Lower leg skin (tissue), 4 donors: ENCODE measurements at regions not wholly inside any gene's neighbourhood (a gene's known extent, or its start where the extent isn't known, plus 50 kb on each side); places are given as distances from the start of the nearest gene placed in this dataset.

Experiments
- DNase-seq, 2 donors: peaks; one replicate each; pipeline ENCODE4 v3.0.0-alpha.2; 2019; ENCODE audit warnings: low spot score in 2 of 2
- H3K4me3 ChIP-seq: fragments of 200-600 bp; sonication (generic); 2 replicates; pipeline ENCODE4 v1.5.1; 2017; ENCODE audit warnings: mild to moderate bottlenecking, low read depth; ENCODE audit not compliant: poor library complexity, severe bottlenecking
- CTCF ChIP-seq, 3 donors: fragments of 450-650 bp; IDR thresholded peaks; one replicate each; pipeline ENCODE4 v1.5.1; 2016; ENCODE audit warnings: antibody characterized with exemption in 3 of 3, mild to moderate bottlenecking in 3 of 3, moderate library complexity in 2 of 3
- POLR2A ChIP-seq, 2 donors: fragments of 450-650 bp; IDR thresholded peaks; one replicate each; pipeline ENCODE4 v1.6.1; 2016 to 2017; ENCODE audit warnings: antibody characterized with exemption in 2 of 2, mild to moderate bottlenecking in 1 of 2, moderate library complexity in 1 of 2
- WGBS, 2 donors: methylation state at CpG; one replicate each; pipeline ENCODE4 v1.1.5; 2018; 5-methylcytosine and 5-hydroxymethylcytosine counted together
- intact Hi-C: fragments of 100-400 bp; cut with DNase I; formaldehyde crosslinking; loops from one replicate; pipeline ENCODE4 v1.15.0; 2023; ENCODE audit warnings: low total_unique reads

DNA sequence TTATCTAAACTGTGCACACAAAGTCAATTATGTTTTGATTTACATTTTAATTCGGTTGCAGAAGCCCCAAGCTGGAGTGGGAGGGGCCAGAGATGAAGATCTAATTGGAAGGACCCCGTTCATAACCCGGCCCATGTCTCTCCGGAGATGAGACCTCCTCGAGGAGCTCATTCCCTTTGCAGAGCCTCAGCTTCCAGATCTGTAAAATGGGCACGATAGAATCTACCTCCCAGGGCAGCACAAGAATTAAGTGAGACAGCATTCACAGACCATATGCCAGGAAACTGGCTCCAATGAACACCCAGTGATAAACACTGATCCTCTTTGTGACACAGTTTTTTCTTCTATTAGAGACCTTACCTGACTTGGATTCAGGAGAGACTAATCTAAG lies 446.5 kb upstream of the CDH5 start:
- WGBS, 2 donors, result 82 to 85% methylated on average over 6 of the region's 6 CpGs
- no peak for DNase-seq
- intact Hi-C loops, result no loop called here
- TF ChIP-seq CTCF (IDR thresholded peaks at IDR 0.05), result no peak
- no peak for TF ChIP-seq POLR2A (IDR thresholded peaks at IDR 0.05)
- H3K4me3 ChIP-seq, result no peak overlapping the region

GRCh38 chr16:65919145-65919985 lies 447.1 kb upstream of the CDH5 start:
- H3K4me3 ChIP-seq, result no peak overlapping the region
- TF ChIP-seq CTCF (IDR thresholded peaks at IDR 0.05) (no peak), POLR2A (IDR thresholded peaks at IDR 0.05) (no peak)
- WGBS, 2 donors, result 69 to 75% methylated on average over 27 of the region's 27 CpGs
- DNase-seq, result no peak
- intact Hi-C loops, result no loop called here

- no peak for TF ChIP-seq POLR2A (IDR thresholded peaks at IDR 0.05)
- no peak for TF ChIP-seq CTCF (IDR thresholded peaks at IDR 0.05)
- no peak overlapping the region for H3K4me3 ChIP-seq
- 81 to 85% methylated on average over 2 of the region's 2 CpGs for WGBS, 2 donors
- DNase-seq, result no peak
- intact Hi-C loops, result no loop called here
Measured at GRCh38 chr16:65917466-65917865, 449.0 kb upstream of the CDH5 start.

DNA sequence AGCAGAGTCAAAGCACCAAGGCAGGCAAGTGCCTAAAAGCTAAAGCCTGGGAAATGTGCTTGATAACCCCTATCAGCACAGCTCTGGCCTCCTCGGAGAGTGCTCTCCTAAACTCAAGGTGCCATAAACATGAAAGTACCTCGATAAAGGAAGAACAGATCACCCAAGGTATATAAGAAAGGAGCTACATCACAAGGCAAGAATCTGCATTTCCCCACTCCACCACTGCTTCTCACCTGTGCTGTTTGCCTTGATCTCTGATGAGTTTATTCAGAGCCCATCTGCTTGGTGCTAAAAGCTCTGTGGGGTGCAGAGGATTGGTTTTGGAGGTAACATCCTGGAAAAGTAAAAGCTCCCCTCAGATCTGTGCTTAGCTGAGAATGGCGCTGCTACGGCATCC lies 449.5 kb upstream of the CDH5 start:
- no peak for DNase-seq
- intact Hi-C loops, result no loop called here
- WGBS, 2 donors, result 76 to 78% methylated on average over 4 of the region's 4 CpGs
- no peak overlapping the region for H3K4me3 ChIP-seq
- TF ChIP-seq CTCF (IDR thresholded peaks at IDR 0.05) (no peak), POLR2A (IDR thresholded peaks at IDR 0.05) (no peak)

GRCh38 chr16:65910291-65910690 lies 456.2 kb upstream of the CDH5 start:
- H3K4me3 ChIP-seq, result no peak overlapping the region
- DNase-seq, result no peak
- TF ChIP-seq POLR2A (IDR thresholded peaks at IDR 0.05) (no peak), CTCF (IDR thresholded peaks at IDR 0.05) (no peak)
- intact Hi-C loops, result no loop called here
- WGBS, 2 donors, result 37 to 47% methylated on average over 5 of the region's 5 CpGs
